GM23248 (cell line): ENCODE measurements at regions not wholly inside any gene's neighbourhood (a gene's known extent, or its start where the extent isn't known, plus 50 kb on each side); places are given as distances from the start of the nearest gene placed in this dataset.

Experiments
- EZH2 ChIP-seq: fragments of 200-600 bp; sonication (generic); IDR thresholded peaks from 2 replicates; pipeline ENCODE4 v1.6.1; 2018; ENCODE audit warnings: antibody characterized with exemption, mild to moderate bottlenecking; ENCODE audit not compliant: insufficient read depth, poor library complexity, severe bottlenecking
- EZH2phosphoT487 ChIP-seq: fragments of 200-600 bp; sonication (generic); IDR thresholded peaks from 2 replicates; pipeline ENCODE4 v1.6.1; 2018; ENCODE audit warnings: antibody characterized with exemption, moderate library complexity, mild to moderate bottlenecking, low read depth; ENCODE audit not compliant: insufficient read depth

- TF ChIP-seq EZH2 = no peak
- no peak for TF ChIP-seq EZH2phosphoT487
These were observed 146.4 kb downstream of the CPEB2 start for GRCh38 chr4:15148691-15149090.
